NCI-H1105 treated with DMSO at 0.1 percent for 48 hours (cell line): ENCODE measurements at regions not wholly inside any gene's neighbourhood (a gene's known extent, or its start where the extent isn't known, plus 50 kb on each side); places are given as distances from the start of the nearest gene placed in this dataset.

Experiments used
- DNase-seq: peaks from one replicate; lab custom pipeline; 2025; lab: John Stamatoyannopoulos, UW

GRCh38 chr11:112355726-112356125, 95.1 kb upstream of the PLET1 start:
- DNase-seq: peak; percentile 70

GRCh38 chr11:112357488-112357887, 96.8 kb upstream of the PLET1 start:
- DNase-seq: no peak

GRCh38 chr11:112361396-112361795, 100.7 kb upstream of the PLET1 start:
- no peak for DNase-seq

DNA sequence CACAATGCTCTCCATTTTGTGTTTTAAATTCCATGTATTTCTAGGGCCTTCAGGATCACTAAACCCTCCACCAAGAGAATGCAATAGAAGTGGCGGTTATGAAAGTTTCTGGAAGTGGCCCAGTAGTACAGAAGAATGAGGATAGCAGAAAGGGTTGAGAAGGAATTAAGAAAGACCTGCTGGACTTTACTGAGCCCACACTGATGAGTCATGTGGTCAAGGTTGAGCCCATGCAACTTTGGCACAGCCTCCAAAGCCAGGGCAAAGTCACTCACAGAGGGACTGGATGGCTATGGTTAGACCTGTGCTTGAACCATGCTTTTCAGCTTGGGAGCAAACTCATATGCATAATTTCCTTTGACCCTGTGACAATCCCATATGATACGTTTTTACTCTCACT, 102.9 kb upstream of the PLET1 start:
- no peak for DNase-seq

DNA sequence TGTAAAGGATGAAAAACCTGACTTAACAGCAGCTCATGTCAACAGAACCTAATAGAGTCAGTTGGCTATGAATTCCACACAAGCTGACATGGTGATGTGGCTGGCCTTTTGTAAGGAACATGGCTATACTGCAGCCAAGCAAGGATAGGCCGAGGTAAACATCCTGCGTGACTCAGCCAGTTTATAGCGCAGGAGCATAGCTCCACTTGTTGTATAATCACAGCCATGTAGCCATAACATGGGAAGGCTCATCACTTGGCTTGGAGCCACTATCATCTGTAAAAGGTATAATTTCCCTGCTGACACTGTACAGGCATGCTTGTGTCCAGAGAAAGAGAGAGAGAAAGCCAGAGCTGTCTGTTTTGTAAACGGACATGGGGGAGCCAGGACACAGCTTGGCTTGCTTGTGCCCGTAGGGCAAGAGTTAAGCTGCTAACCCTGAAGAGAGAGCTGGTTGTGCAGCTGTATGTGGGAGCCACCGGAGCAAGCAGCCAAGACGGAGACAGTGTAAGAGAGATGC, 104.4 kb upstream of the PLET1 start:
- no peak for DNase-seq

- no peak for DNase-seq
Measured at GRCh38 chr11:112366012-112366411, 105.4 kb upstream of the PLET1 start.

DNA sequence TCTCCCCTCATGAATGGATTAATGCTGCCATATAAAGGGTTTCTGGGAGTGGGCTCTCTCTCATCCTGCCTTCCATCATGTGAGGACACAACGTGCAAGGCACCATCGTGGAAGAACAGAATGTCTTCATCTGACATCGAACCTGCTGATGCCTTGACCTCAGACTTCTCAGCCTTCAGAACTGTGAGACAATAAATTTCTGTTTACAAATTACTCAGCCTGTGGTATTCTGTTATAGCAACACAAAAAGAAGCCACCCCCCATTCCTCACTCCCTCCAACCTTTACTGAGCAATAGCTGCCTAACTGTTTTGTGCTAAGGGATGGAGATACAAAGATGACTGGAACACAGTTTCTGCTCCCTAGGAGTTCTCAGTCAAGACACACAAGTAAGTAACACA, 106.1 kb upstream of the PLET1 start:
- DNase-seq: no peak

DNA sequence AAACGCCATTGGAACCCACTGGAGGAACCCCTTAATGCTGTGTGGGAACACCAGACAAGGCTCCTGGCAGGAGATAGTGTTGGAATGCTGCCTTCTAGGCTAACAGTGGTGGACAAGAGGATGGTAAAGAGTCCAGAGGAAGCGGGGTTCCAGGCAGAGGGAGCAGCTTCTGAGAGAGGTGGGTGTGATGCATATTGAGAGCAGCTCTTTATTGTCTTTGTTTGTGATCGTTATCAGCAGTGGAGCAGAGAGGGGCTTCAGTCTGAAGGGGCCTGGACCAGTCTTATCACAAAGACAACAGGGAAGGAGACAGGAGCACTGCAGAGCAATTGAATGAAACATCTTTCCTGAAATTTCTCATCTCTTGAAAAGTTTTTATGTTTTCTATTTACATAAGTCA, 106.8 kb upstream of the PLET1 start:
- no peak for DNase-seq

- DNase-seq: no peak
Measured at GRCh38 chr11:112367895-112368294, 107.2 kb upstream of the PLET1 start.

GRCh38 chr11:112368381-112368780, 107.7 kb upstream of the PLET1 start:
- DNase-seq: no peak

DNA sequence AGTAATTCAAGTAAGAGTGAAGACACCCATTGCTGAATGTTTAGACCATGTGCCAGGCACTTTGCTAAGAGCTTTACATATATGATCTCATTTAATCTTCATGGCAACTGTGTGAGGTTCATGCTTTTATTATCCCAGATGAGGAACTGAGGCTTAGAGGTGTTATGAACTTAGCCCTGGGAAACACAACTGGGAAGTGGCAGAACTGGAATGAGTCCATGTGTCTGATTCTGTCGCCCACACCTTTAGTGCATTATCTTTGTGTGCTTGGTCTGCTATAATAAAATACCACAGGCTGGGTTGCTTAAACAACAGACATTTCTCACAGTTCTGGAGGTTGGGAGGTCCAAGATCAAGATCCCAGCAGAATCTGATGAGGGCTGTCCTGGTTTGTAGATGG, 108.7 kb upstream of the PLET1 start:
- no peak for DNase-seq

- no peak for DNase-seq
Measured at GRCh38 chr11:112369916-112370315, 109.3 kb upstream of the PLET1 start.

DNA sequence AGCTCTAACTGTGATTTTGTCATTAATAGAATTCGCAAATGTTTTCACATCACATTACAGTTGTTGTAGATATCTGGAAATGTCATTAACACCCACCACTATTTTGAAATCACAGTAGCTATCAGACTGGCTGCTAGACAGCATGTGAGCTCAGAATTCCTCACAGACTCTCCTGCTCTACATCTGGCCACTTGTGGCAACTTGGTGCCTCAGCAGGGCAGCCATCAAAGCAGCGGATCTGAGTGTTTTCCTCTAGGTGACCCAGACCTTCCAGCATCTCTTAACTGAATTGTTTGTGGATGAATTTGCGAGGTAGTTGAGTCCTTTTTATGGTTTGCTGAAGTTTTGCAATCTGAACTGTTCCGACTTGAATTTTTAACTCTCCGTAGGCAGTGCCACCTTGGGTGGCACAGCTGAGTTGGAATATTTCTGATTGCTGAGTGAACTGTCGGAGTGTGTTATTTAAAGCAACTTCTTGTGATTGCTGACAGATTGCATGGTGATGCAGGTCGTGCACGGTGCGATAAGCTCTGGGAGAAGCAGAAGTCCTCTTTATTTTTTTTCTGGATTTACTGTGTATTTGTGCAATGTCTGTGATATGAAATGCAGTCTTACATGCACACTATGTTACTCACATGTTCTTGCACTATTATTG, 114.0 kb upstream of the PLET1 start:
- no peak for DNase-seq

DNA sequence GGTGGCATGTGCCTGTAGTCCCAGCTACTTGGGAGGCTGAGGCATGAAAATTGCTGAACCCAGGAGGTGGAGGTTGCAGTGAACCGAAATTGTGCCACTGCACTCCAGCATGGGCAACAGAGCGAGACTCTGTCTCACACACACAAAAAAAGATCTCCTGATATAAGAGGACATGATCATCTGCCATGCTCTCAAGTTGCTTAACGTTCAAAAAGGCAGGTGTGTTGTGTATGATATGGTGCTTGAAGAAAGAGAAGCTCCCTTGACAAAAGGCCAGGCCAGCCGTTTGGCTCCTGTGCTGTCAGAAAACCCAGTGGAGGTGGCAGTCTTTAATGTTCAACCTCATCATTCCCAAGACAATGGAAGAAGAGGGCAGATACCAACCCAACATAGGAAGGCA, 117.3 kb upstream of the PLET1 start:
- DNase-seq: no peak

- DNase-seq: no peak
Measured at GRCh38 chr11:112380464-112380863, 119.8 kb upstream of the PLET1 start.

GRCh38 chr11:112381578-112381977, 120.9 kb upstream of the PLET1 start:
- DNase-seq: no peak

DNA sequence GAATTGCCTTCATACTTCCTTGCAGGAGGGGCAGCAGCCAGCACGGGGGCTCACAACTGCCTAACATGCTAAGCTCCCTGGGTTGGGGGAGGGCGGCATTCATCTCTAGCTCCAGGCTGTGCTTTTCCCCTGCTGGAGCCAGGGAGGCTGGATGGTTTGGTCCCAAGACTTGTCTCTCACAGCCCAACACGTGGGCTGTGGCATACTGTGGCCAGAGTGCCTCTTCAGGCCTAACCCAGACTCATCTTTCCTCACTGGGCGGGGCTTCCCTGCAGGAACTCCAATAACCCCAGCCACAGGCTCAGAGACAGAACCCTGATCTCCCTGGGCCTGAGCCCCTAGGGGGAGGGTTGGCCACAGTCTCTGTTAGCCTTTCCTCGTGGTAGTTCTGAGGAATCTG, 121.9 kb upstream of the PLET1 start:
- no peak for DNase-seq

DNA sequence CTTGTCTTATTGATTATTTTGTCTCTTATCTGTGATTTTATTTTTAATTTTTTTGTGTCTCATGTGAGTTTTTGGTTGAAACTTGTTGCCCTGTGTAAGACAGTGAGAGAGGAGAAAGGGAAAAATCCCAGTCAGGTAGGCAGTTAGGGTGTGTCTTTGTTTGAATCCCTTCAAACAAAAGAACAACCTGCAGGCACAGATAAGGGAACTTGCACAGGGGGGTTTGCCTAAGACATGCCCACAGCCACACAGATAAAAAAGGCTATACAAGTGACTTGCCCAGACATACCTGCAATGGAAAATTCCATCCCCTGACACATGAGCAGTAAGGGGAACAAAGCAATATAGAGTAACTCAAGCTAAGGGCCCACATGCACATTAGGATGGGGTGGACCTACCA, 127.8 kb upstream of the PLET1 start:
- no peak for DNase-seq

- DNase-seq: no peak
Measured at GRCh38 chr11:112391086-112391485, 130.4 kb upstream of the PLET1 start.

DNA sequence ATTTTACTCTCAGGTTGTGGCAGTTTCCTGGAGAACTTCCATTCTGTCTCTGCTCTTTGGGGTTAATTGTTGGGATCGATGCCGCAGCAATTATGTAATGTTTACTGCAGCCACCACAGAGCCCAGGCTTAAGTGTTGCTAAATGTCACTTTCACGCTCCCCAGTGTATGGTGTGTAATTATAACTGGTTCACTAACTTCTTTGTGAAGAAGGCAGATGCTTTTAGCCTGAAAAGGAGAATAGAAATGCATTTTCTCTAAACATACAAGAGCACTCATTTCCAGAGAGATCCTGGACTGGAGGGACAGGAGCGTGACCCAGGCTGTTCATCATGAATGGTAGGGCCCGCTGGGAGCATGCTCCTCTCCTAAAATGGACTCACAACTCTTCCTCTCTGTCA, 132.2 kb upstream of the PLET1 start:
- DNase-seq: peak; percentile 95

GRCh38 chr11:112394304-112394703, 133.6 kb upstream of the PLET1 start:
- no peak for DNase-seq

DNA sequence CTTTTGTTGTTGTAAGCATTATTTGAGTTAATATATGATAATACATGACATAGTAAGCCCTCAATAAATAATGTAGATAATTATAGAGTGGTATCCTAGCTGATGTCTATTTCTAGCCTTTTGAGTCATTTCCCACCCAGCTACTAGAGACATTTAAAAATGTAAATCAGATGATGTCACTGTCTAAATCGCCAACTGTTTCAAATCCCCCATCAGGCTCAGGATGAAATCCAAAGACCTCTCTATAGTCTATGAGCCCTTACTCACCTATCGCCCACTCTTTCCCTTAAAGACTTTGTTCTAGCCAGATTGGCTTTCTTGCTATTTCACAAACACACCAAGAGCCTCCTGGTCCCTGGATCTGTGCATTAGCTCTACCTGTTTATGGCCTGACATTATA, 135.4 kb upstream of the PLET1 start:
- DNase-seq: no peak

- DNase-seq: no peak
Measured at GRCh38 chr11:112398798-112399478, 138.3 kb upstream of the PLET1 start.

- no peak for DNase-seq
Measured at GRCh38 chr11:112400476-112401014, 139.9 kb upstream of the PLET1 start.
